ENCODE measurements at regions not wholly inside any gene's neighbourhood (a gene's known extent, or its start where the extent isn't known, plus 50 kb on each side); places are given as distances from the start of the nearest gene placed in this dataset.
"Not testable (repeated sequence)": the region's sequence is repeated elsewhere in the genome, so short reads cannot be mapped to it uniquely, and the experiment has no call there.

DNA sequence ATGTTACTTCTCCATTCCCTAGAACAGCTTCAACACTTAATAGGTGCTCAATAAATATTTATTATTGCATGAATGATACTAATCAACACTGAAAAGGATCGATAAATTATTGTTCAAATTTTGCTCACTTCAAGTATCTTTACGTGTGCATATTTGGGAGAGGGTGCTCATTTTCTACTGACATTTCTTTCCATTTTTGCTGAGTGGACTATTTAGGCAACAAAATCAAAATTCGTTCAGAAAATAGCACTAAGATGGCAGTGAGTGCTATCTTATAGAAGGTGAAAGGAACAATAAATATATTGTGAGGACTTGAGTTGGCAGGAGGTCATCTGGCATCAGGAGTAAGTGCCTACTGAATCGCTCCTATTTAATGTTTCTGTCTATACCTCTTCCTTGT lies 501.9 kb upstream of the IRAK1BP1 start:
- Histone ChIP-seq H3K9me3 (no peaks in the 10 kb centered on the region), H3K27me3 (no peaks in the 10 kb centered on the region), H3K27ac (no peak overlapping the region), H3K4me1 (no peaks in the 10 kb centered on the region), H3K36me3 (no peaks in the 10 kb centered on the region), H3K4me3 (replicated peaks in 1 of 3) (no peak overlapping the region)
- intact Hi-C loops (cut with DNase I), result no loop called here
- DNase-seq, result no peak
- TF ChIP-seq, protein P1, sequence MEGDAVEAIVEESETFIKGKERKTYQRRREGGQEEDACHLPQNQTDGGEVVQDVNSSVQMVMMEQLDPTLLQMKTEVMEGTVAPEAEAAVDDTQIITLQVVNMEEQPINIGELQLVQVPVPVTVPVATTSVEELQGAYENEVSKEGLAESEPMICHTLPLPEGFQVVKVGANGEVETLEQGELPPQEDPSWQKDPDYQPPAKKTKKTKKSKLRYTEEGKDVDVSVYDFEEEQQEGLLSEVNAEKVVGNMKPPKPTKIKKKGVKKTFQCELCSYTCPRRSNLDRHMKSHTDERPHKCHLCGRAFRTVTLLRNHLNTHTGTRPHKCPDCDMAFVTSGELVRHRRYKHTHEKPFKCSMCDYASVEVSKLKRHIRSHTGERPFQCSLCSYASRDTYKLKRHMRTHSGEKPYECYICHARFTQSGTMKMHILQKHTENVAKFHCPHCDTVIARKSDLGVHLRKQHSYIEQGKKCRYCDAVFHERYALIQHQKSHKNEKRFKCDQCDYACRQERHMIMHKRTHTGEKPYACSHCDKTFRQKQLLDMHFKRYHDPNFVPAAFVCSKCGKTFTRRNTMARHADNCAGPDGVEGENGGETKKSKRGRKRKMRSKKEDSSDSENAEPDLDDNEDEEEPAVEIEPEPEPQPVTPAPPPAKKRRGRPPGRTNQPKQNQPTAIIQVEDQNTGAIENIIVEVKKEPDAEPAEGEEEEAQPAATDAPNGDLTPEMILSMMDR (IDR thresholded peaks at IDR 0.05), result no peak
- no peak for TF ChIP-seq POLR2A (IDR thresholded peaks at IDR 0.05)
- 87 to 88% methylated on average over 4 of the region's 4 CpGs for WGBS, 2 donors

GRCh38 chr6:78377056-78377455 lies 490.3 kb upstream of the IRAK1BP1 start:
- no peak for DNase-seq
- TF ChIP-seq, protein P1 (IDR thresholded peaks at IDR 0.05), result no peak
- no peak for TF ChIP-seq POLR2A (IDR thresholded peaks at IDR 0.05)
- Histone ChIP-seq H3K27me3 (no peaks in the 10 kb centered on the region), H3K9me3 (no peaks in the 10 kb centered on the region), H3K27ac (no peak overlapping the region), H3K4me3 (replicated peaks in 1 of 3) (no peak overlapping the region), H3K4me1 (no peaks in the 10 kb centered on the region), H3K36me3 (no peaks in the 10 kb centered on the region)
- intact Hi-C loops (cut with DNase I), result no loop called here
- WGBS, 2 donors, result 74 to 84% methylated on average over 2 of the region's 2 CpGs

GRCh38 chr6:78379982-78380381 lies 487.4 kb upstream of the IRAK1BP1 start:
- no peak overlapping the region for H3K27ac ChIP-seq
- intact Hi-C loops (cut with DNase I), result no loop called here

DNA sequence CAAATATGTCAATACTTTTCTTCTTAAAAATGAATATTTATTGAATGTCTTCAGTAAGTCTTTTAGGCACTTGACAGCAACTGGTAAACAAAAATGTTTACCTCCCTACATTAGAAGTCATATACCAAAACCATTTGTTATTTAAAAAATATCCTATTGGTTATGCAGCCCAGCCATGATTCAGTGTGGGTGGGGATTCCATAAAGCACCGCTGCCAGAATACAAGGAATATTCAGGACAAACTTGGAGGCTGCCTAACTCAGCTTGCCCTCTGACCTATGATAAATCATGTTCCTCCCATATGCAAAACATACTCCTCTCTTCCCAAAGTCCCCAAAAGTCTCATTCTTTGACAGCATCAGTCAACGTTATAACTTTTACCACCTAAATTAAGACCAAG lies 486.8 kb upstream of the IRAK1BP1 start:
- Histone ChIP-seq H3K27me3 (no peaks in the 10 kb centered on the region), H3K4me3 (replicated peaks in 1 of 3) (no peak overlapping the region), H3K36me3 (no peaks in the 10 kb centered on the region), H3K4me1 (no peaks in the 10 kb centered on the region), H3K9me3 (no peaks in the 10 kb centered on the region), H3K27ac (no peak overlapping the region)
- TF ChIP-seq, protein P1 (IDR thresholded peaks at IDR 0.05), result no peak
- no peak for TF ChIP-seq POLR2A (IDR thresholded peaks at IDR 0.05)
- DNase-seq, result no peak
- intact Hi-C loops (cut with DNase I), result no loop called here
- WGBS, 2 donors, result 82 to 83% methylated on average over 2 of the region's 2 CpGs

More at GRCh38 chr6:78379982-78380381, 487.4 kb upstream of the IRAK1BP1 start:
- Histone ChIP-seq H3K4me1 (no peaks in the 10 kb centered on the region), H3K4me3 (replicated peaks in 1 of 3) (no peak overlapping the region), H3K36me3 (no peaks in the 10 kb centered on the region), H3K27me3 (no peaks in the 10 kb centered on the region), H3K9me3 (no peaks in the 10 kb centered on the region)
- no peak for TF ChIP-seq POLR2A (IDR thresholded peaks at IDR 0.05)
- TF ChIP-seq, protein P1 (IDR thresholded peaks at IDR 0.05), result no peak
- DNase-seq, result no peak

- Histone ChIP-seq H3K4me3 (replicated peaks in 1 of 3) (no peak overlapping the region), H3K36me3 (no peaks in the 10 kb centered on the region), H3K9me3 (no peaks in the 10 kb centered on the region), H3K4me1 (no peaks in the 10 kb centered on the region), H3K27me3 (no peaks in the 10 kb centered on the region), H3K27ac (no peak overlapping the region)
- intact Hi-C loops (cut with DNase I), result no loop called here
- TF ChIP-seq, protein P1 (IDR thresholded peaks at IDR 0.05), result no peak
- TF ChIP-seq POLR2A (IDR thresholded peaks at IDR 0.05), result no peak
- WGBS, 2 donors, result 24 to 38% methylated on average over 2 of the region's 2 CpGs
- no peak for DNase-seq
Measured at GRCh38 chr6:78383968-78384367, 483.4 kb upstream of the IRAK1BP1 start.

- DNase-seq; intact Hi-C loops (cut with DNase I); H3K36me3 ChIP-seq; H3K9me3 ChIP-seq; H3K27ac ChIP-seq; H3K4me1 ChIP-seq; H3K4me3 ChIP-seq (replicated peaks in 1 of 3); H3K27me3 ChIP-seq: not testable (repeated sequence)
- WGBS, 2 donors, result 69 to 99% methylated on average over 2 of the region's 2 CpGs
Measured at GRCh38 chr6:78386854-78387253, 480.5 kb upstream of the IRAK1BP1 start.

Data from thyroid gland (tissue), 4 donors.